ENCODE measurements at regions not wholly inside any gene's neighbourhood (a gene's known extent, or its start where the extent isn't known, plus 50 kb on each side); places are given as distances from the start of the nearest gene placed in this dataset.

- no peak for TF ChIP-seq SIN3A (IDR thresholded peaks at IDR 0.05; ENCODE audit: borderline replicate concordance, insufficient read depth, low read length)
- TF ChIP-seq, protein P1, sequence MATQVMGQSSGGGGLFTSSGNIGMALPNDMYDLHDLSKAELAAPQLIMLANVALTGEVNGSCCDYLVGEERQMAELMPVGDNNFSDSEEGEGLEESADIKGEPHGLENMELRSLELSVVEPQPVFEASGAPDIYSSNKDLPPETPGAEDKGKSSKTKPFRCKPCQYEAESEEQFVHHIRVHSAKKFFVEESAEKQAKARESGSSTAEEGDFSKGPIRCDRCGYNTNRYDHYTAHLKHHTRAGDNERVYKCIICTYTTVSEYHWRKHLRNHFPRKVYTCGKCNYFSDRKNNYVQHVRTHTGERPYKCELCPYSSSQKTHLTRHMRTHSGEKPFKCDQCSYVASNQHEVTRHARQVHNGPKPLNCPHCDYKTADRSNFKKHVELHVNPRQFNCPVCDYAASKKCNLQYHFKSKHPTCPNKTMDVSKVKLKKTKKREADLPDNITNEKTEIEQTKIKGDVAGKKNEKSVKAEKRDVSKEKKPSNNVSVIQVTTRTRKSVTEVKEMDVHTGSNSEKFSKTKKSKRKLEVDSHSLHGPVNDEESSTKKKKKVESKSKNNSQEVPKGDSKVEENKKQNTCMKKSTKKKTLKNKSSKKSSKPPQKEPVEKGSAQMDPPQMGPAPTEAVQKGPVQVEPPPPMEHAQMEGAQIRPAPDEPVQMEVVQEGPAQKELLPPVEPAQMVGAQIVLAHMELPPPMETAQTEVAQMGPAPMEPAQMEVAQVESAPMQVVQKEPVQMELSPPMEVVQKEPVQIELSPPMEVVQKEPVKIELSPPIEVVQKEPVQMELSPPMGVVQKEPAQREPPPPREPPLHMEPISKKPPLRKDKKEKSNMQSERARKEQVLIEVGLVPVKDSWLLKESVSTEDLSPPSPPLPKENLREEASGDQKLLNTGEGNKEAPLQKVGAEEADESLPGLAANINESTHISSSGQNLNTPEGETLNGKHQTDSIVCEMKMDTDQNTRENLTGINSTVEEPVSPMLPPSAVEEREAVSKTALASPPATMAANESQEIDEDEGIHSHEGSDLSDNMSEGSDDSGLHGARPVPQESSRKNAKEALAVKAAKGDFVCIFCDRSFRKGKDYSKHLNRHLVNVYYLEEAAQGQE (IDR thresholded peaks at IDR 0.05; ENCODE audit: insufficient read depth in 1 of 2, low read depth in 2 of 2, low read length in 2 of 2) = no peak
- TF ChIP-seq POLR2AphosphoS5 (IDR thresholded peaks at IDR 0.05; ENCODE audit: low read depth, low read length) = no peak
- TF ChIP-seq TAF1 (IDR thresholded peaks at IDR 0.05; ENCODE audit: borderline replicate concordance, insufficient read depth, low read length) = no peak
- no peak for TF ChIP-seq FOXP2 (optimal IDR thresholded peaks at IDR 0.05; ENCODE audit: borderline replicate concordance, extremely low read depth, extremely low read length, insufficient read depth)
Measured at GRCh38 chr2:239640210-239640609, 239.4 kb upstream of the HDAC4 start.
